Hepatocyte (in vitro differentiated cells): ENCODE measurements at regions not wholly inside any gene's neighbourhood (a gene's known extent, or its start where the extent isn't known, plus 50 kb on each side); places are given as distances from the start of the nearest gene placed in this dataset.

Experiments used
- DNase-seq: peaks from one replicate; pipeline ENCODE4 v3.0.0-alpha.2; 2016; ENCODE audit warnings: low spot score
- H2AFZ ChIP-seq: fragments of 200-600 bp; sonication (generic); 2 replicates; pipeline ENCODE4 v1.6.0; 2016; ENCODE audit warnings: antibody characterized with exemption, mild to moderate bottlenecking
- H3K27ac ChIP-seq: fragments of 200-600 bp; sonication (generic); 2 replicates; pipeline ENCODE4 v1.5.1; 2016; ENCODE audit warnings: mild to moderate bottlenecking
- H3K27me3 ChIP-seq: fragments of 200-600 bp; sonication (generic); 2 replicates; pipeline ENCODE4 v1.6.1; 2016
- H3K36me3 ChIP-seq: fragments of 200-600 bp; sonication (generic); replicated peaks from 2 replicates; pipeline ENCODE4 v1.5.1; 2016; ENCODE audit warnings: low read depth; ENCODE audit not compliant: insufficient read depth
- H3K4me1 ChIP-seq: fragments of 200-600 bp; sonication (generic); 2 replicates; pipeline ENCODE4 v1.5.1; 2016; ENCODE audit warnings: mild to moderate bottlenecking, moderate library complexity; ENCODE audit not compliant: insufficient read depth
- H3K4me2 ChIP-seq: fragments of 200-600 bp; sonication (generic); 2 replicates; pipeline ENCODE4 v1.6.0; 2016
- H3K4me3 ChIP-seq: fragments of 200-600 bp; sonication (generic); 2 replicates; pipeline ENCODE4 v1.5.1; 2016; ENCODE audit warnings: mild to moderate bottlenecking
- H3K79me2 ChIP-seq: fragments of 200-600 bp; sonication (generic); 2 replicates; pipeline ENCODE4 v1.6.0; 2017; ENCODE audit warnings: mild to moderate bottlenecking
- H3K9me2 ChIP-seq: fragments of 200-600 bp; sonication (generic); replicated peaks from 2 replicates; pipeline ENCODE4 v1.6.0; 2017; ENCODE audit warnings: mild to moderate bottlenecking; ENCODE audit not compliant: insufficient read depth
- H3K9me3 ChIP-seq: fragments of 200-600 bp; sonication (generic); 2 replicates; pipeline ENCODE4 v1.5.1; 2016; ENCODE audit warnings: low read depth, mild to moderate bottlenecking
- H4K20me1 ChIP-seq: fragments of 200-600 bp; sonication (generic); 2 replicates; pipeline ENCODE4 v1.6.0; 2016; ENCODE audit warnings: mild to moderate bottlenecking; ENCODE audit not compliant: insufficient read depth, poor library complexity, severe bottlenecking
- EZH2 ChIP-seq: fragments of 200-600 bp; sonication (generic); IDR thresholded peaks from 2 replicates; pipeline ENCODE4 v1.6.1; 2016; ENCODE audit warnings: antibody characterized with exemption, mild to moderate bottlenecking, borderline replicate concordance
- EZH2phosphoT487 ChIP-seq: fragments of 200-600 bp; sonication (generic); IDR thresholded peaks from one replicate; pipeline ENCODE4 v1.6.1; 2018; ENCODE audit warnings: antibody characterized with exemption, mild to moderate bottlenecking, low read depth, moderate library complexity; ENCODE audit not compliant: unreplicated experiment, severe bottlenecking
- WGBS: methylation state at CpG from one replicate; pipeline ENCODE4 v1.1.6; 2016; ENCODE audit warnings: low lambda C conversion rate; ENCODE audit errors: missing lambda C conversion rate; 5-methylcytosine and 5-hydroxymethylcytosine counted together
- TF ChIP-seq, protein P1 (sequence below): fragments of 200-600 bp; sonication (generic); IDR thresholded peaks from 2 replicates; pipeline ENCODE4 v1.5.1; 2016; ENCODE audit warnings: antibody characterized with exemption, mild to moderate bottlenecking; ENCODE audit not compliant: poor library complexity

DNA sequence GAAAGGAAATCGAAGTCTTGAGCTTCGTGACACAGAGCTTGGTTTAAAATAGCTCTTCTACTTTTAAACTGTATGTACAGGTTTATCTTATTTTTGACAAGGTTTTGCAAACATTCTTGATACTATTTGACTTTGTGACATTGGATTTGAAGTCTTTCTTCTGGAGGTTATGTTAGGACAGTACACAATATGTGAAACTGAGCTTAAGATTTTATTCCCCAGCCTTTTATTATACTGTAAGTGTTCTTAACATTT lies 95.2 kb upstream of the BTBD3 start:
- H3K27ac ChIP-seq = peak overlapping the region; percentile 68
- no peak overlapping the region for H2AFZ ChIP-seq

DNA sequence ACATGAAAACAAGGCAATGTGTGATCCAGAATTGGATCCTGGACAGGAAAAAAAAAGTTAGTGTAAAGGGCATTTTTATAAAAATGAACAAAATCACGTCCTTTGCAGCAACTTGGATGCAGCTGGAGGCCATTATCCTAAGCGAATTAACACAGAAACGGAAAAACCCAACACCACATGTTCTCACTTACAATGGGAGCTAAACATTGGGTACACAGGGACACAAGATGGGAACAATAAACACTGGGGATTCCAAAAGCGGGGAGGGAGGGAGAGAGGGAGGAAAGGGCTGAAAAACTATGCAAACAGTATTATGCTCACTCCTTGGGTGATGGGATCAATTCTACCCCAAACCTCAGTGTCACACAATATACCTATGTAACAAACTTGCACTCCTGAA lies 91.4 kb upstream of the BTBD3 start:
- Histone ChIP-seq H3K9me2 (no peaks in the 10 kb centered on the region), H3K4me2 (no peak overlapping the region), H3K36me3 (no peaks in the 10 kb centered on the region), H3K27me3 (no peaks in the 10 kb centered on the region), H3K4me3 (no peak overlapping the region), H3K9me3 (no peaks in the 10 kb centered on the region), H4K20me1 (no peaks in the 10 kb centered on the region), H3K4me1 (peaks cover 9% of the 10 kb centered on the region), H2AFZ (no peak overlapping the region), H3K79me2 (no peaks in the 10 kb centered on the region), H3K27ac (no peak overlapping the region)
- 69% methylated on average over 4 of the region's 4 CpGs for WGBS
- no peak for DNase-seq
- TF ChIP-seq, protein P1, sequence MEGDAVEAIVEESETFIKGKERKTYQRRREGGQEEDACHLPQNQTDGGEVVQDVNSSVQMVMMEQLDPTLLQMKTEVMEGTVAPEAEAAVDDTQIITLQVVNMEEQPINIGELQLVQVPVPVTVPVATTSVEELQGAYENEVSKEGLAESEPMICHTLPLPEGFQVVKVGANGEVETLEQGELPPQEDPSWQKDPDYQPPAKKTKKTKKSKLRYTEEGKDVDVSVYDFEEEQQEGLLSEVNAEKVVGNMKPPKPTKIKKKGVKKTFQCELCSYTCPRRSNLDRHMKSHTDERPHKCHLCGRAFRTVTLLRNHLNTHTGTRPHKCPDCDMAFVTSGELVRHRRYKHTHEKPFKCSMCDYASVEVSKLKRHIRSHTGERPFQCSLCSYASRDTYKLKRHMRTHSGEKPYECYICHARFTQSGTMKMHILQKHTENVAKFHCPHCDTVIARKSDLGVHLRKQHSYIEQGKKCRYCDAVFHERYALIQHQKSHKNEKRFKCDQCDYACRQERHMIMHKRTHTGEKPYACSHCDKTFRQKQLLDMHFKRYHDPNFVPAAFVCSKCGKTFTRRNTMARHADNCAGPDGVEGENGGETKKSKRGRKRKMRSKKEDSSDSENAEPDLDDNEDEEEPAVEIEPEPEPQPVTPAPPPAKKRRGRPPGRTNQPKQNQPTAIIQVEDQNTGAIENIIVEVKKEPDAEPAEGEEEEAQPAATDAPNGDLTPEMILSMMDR = no peak
- TF ChIP-seq EZH2 (no peak), EZH2phosphoT487 (no peak)

More for the DNA sequence above, 95.2 kb upstream of the BTBD3 start:
- Histone ChIP-seq H3K4me2 (peak overlapping the region; percentile 23), H4K20me1 (no peaks in the 10 kb centered on the region), H3K36me3 (no peaks in the 10 kb centered on the region), H3K4me1 (peaks cover 9% of the 10 kb centered on the region), H3K9me2 (no peaks in the 10 kb centered on the region), H3K27me3 (no peaks in the 10 kb centered on the region), H3K4me3 (no peak overlapping the region), H3K9me3 (no peaks in the 10 kb centered on the region), H3K79me2 (no peaks in the 10 kb centered on the region)
- 17% methylated on average over 2 of the region's 2 CpGs for WGBS
- DNase-seq = no peak
- no peak for TF ChIP-seq EZH2
- no peak for TF ChIP-seq EZH2phosphoT487
- TF ChIP-seq, protein P1 = no peak

DNA sequence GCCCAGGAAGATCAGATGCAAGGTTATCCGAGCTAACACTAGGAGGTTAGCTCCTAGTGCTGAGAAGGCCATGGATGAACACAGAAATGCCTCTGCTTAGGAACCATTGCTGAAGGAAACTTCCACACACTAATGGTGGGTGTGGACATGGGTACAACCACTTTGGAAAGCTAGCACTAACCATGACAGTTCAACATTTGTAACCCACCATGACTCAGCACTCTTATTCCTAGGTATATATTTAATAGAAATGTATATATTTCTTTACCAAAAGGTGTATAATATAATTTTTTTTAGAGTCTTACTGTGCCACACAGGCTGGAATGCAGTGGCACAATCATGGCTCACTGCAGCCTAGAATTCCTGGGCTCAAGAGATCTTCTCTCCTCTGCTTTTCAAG lies 85.3 kb upstream of the BTBD3 start:
- 96% methylated on average over 1 of the region's 1 CpG for WGBS
- H3K27ac ChIP-seq = no peak overlapping the region
- no peaks in the 10 kb centered on the region for H3K9me3 ChIP-seq
- TF ChIP-seq EZH2phosphoT487 (no peak), EZH2 (no peak)
- TF ChIP-seq, protein P1 = no peak
- no peaks in the 10 kb centered on the region for H3K27me3 ChIP-seq
- H2AFZ ChIP-seq = no peak overlapping the region
- H3K36me3 ChIP-seq = no peaks in the 10 kb centered on the region
- no peaks in the 10 kb centered on the region for H4K20me1 ChIP-seq
- H3K9me2 ChIP-seq = no peaks in the 10 kb centered on the region
- no peak for DNase-seq
- no peaks in the 10 kb centered on the region for H3K79me2 ChIP-seq
- H3K4me3 ChIP-seq = no peak overlapping the region
- no peak overlapping the region for H3K4me2 ChIP-seq
- no peaks in the 10 kb centered on the region for H3K4me1 ChIP-seq

DNA sequence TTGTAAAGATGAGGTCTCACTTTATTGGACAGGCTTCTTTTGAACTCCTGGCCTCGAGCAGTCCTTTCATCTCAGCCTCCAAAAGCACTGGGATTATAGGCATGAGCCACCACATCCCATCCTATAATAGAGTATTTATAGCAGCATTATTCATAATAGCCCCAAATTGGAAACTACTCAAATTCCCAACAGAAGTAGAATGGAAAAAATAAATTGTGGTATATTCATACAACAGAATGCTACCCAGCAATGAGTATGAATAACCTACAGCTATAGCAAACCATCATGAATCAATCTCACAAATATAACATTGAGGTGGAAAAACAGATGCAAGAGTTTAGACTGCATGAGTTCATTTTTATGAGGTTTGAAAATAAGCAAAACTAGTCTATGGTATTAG lies 84.8 kb upstream of the BTBD3 start:
- Histone ChIP-seq H4K20me1 (no peaks in the 10 kb centered on the region), H3K4me1 (no peaks in the 10 kb centered on the region), H3K27me3 (no peaks in the 10 kb centered on the region), H3K9me2 (no peaks in the 10 kb centered on the region), H2AFZ (no peak overlapping the region), H3K9me3 (no peaks in the 10 kb centered on the region), H3K4me3 (no peak overlapping the region), H3K36me3 (no peaks in the 10 kb centered on the region), H3K27ac (no peak overlapping the region), H3K79me2 (no peaks in the 10 kb centered on the region), H3K4me2 (no peak overlapping the region)
- 0% methylated on average over 1 of the region's 1 CpG for WGBS
- DNase-seq = no peak
- TF ChIP-seq EZH2 (no peak), EZH2phosphoT487 (no peak)
- TF ChIP-seq, protein P1 = no peak
